ENCODE measurements at regions not wholly inside any gene's neighbourhood (a gene's known extent, or its start where the extent isn't known, plus 50 kb on each side); places are given as distances from the start of the nearest gene placed in this dataset.

GRCh38 chr6:81562169-81562568 lies 190.3 kb downstream of the TENT5A start:
- no peaks in the 10 kb centered on the region for H3K36me3 ChIP-seq
- H3K27me3 ChIP-seq = no peaks in the 10 kb centered on the region
- ATAC-seq = peak; percentile 44
- intact Hi-C loops (cut with DNase I) = no loop called here
- no peak for DNase-seq
- no peak for TF ChIP-seq CTCF (IDR thresholded peaks at IDR 0.05)
- H3K4me3 ChIP-seq = no peak overlapping the region
- no peaks in the 10 kb centered on the region for H3K4me1 ChIP-seq
- no peaks in the 10 kb centered on the region for H3K9me3 ChIP-seq
- no peak overlapping the region for H3K27ac ChIP-seq

- ATAC-seq (no peak), DNase-seq (no peak)
- H3K4me1 ChIP-seq = no peaks in the 10 kb centered on the region
- no peaks in the 10 kb centered on the region for H3K27me3 ChIP-seq
- no peaks in the 10 kb centered on the region for H3K9me3 ChIP-seq
- H3K4me3 ChIP-seq = no peak overlapping the region
- intact Hi-C loops (cut with DNase I) = no loop called here
- H3K36me3 ChIP-seq = no peaks in the 10 kb centered on the region
- no peak for TF ChIP-seq CTCF (IDR thresholded peaks at IDR 0.05)
- H3K27ac ChIP-seq = no peak overlapping the region
These were observed 190.8 kb downstream of the TENT5A start for GRCh38 chr6:81561731-81562130.

- DNase-seq = no peak
- Histone ChIP-seq H3K27ac (no peak overlapping the region), H3K27me3 (no peaks in the 10 kb centered on the region), H3K9me3 (no peaks in the 10 kb centered on the region), H3K4me3 (no peak overlapping the region), H3K4me1 (no peaks in the 10 kb centered on the region), H3K36me3 (no peaks in the 10 kb centered on the region)
- intact Hi-C loops (cut with DNase I) = no loop called here
- TF ChIP-seq CTCF (IDR thresholded peaks at IDR 0.05) = no peak
- no peak for ATAC-seq
These were observed 191.4 kb downstream of the TENT5A start for GRCh38 chr6:81561071-81561564.

GRCh38 chr6:81557811-81558210 lies 194.7 kb downstream of the TENT5A start:
- no peak for ATAC-seq
- Histone ChIP-seq H3K4me3 (no peak overlapping the region), H3K36me3 (no peaks in the 10 kb centered on the region)

GRCh38 chr6:81556551-81556950 lies 195.9 kb downstream of the TENT5A start:
- Histone ChIP-seq H3K27me3 (no peaks in the 10 kb centered on the region), H3K4me1 (no peaks in the 10 kb centered on the region), H3K4me3 (no peak overlapping the region), H3K27ac (no peak overlapping the region), H3K36me3 (no peaks in the 10 kb centered on the region), H3K9me3 (no peaks in the 10 kb centered on the region)
- intact Hi-C loops (cut with DNase I) = no loop called here
- no peak for ATAC-seq
- DNase-seq = no peak
- TF ChIP-seq CTCF (IDR thresholded peaks at IDR 0.05) = no peak

More at GRCh38 chr6:81557811-81558210, 194.7 kb downstream of the TENT5A start:
- intact Hi-C loops (cut with DNase I) = no loop called here
- Histone ChIP-seq H3K9me3 (no peaks in the 10 kb centered on the region), H3K4me1 (no peaks in the 10 kb centered on the region), H3K27ac (no peak overlapping the region), H3K27me3 (no peaks in the 10 kb centered on the region)
- TF ChIP-seq CTCF (IDR thresholded peaks at IDR 0.05) = no peak
- no peak for DNase-seq

GRCh38 chr6:81553216-81553615 lies 199.3 kb downstream of the TENT5A start:
- Histone ChIP-seq H3K4me1 (no peaks in the 10 kb centered on the region), H3K27ac (no peak overlapping the region), H3K36me3 (no peaks in the 10 kb centered on the region), H3K27me3 (no peaks in the 10 kb centered on the region), H3K4me3 (no peak overlapping the region), H3K9me3 (no peaks in the 10 kb centered on the region)
- TF ChIP-seq CTCF (IDR thresholded peaks at IDR 0.05) = no peak
- ATAC-seq = no peak
- intact Hi-C loops (cut with DNase I) = no loop called here
- DNase-seq = no peak

All from upper lobe of right lung (tissue), 1 donor.